ENCODE measurements at regions not wholly inside any gene's neighbourhood (a gene's known extent, or its start where the extent isn't known, plus 50 kb on each side); places are given as distances from the start of the nearest gene placed in this dataset.

DNA sequence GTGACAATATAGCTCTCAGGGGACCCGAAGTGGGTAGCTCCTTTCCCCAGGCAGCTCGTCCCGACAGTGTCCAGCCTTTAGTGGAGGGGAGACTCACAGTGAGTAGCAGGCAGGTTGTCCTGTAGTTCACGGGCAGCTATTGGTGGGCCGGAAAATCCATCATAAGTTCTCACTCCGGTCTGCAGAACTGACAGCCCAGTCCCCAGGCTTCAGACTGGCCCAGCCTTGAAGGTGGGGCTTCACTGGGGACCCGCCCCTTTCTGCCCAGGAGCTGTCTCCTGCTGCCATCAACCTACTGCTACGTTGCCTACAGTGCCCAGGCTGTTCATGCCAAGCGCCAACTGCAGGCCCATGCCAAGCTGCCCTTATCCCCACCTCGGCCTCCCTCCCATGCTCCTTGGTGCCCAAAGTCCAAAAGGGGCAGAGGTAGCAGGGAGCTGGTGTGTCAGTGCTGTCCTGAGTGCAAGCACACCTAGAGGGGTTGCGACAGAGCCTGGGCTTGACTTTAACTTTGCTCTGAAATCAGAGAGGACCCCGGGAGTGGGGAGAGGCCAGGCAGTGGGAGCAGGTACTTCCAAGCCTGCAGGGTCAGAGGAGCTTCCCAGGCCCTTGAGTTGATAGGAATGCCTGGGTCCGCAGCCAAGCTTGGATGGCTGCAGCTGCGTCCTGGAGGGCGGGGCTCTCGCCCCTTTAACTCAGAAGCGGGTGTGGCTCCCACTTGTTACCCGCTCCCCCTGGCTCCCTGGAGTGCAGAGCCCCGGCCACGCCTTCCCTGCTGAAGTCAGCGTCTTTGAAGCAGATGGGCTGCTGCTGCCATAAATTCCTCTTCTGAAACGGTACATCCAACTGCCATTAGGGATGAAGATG is 1144.3 kb upstream of the NCAM2 start:
- DNase-seq, result no peak

DNA sequence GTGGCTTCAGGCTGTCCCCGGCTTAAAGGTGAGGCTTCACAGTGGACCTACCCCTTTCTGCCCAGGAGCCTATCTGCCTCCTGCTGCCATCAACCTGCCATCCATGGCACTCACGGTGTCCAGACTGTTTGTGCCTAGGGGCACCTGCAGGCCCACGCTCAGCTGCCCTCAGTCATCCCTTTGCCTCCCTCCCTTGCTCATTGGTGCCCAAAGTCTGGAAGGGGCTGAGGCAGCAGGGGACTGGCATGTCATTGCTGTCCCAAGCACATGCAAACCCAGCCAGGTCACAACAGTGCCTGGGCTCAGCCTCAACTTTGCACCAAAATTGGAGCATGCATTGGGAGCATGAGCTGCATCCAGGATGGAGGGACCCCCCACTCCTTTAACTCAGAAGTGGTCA is 1142.7 kb upstream of the NCAM2 start:
- no peak for DNase-seq

DNA sequence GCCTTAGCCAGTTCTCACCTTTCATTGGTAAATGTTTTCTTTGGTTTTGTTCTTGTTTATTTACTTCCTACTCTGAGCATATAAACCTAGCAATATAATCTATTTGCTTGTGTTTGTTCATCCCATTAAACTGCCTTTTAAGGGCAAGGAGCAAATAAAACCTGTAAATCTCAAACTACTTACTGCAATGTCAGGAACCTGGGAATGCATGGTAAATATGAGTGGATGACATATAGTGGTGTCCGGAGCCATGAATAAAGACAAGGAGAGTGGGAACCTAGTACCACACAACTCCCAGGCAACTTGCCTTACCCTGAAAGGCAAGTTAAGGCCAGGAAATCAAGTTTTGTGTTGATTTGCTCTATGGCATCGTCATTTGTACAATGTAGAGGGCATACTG is 1133.7 kb upstream of the NCAM2 start:
- DNase-seq, result no peak

DNA sequence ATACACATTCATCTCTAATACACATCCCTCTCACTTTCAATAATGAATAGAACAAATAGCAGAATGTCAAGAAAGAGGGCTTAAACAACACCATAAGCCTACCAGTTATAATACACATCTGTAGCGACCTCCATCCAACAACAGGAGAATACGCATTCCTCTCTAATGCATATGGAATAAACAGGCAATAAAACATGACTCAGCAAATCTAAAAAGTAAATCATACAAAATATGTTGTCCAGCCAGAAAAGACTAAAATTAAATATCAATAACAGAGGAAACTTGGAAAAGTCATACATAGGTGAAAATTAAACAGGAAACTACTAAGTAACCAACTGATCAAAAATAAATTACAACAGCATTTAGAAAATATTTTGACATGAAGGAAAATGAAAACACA is 1127.5 kb upstream of the NCAM2 start:
- DNase-seq, result no peak

DNA sequence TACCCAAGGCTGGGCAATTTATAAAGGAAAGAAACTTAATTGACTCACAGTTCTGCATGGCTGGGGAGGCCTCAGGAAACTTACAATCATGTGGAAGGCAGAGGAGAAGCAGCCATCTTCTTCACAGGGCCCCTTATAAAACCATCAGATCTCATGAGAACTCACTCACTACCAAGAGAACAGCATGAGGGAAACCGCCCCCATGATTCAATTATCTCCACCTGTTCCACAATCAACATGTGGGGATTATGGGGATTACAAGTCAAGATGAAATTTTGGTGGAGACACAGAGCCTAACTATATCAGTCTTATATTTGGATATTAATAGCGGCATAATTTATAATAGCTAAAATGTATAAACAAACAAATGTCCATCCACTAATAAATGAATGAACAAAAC is 1123.7 kb upstream of the NCAM2 start:
- DNase-seq, result no peak

GRCh38 chr21:19878133-19878532 is 1120.1 kb upstream of the NCAM2 start:
- no peak for DNase-seq

GRCh38 chr21:19899645-19900044 is 1098.6 kb upstream of the NCAM2 start:
- no peak for DNase-seq

DNA sequence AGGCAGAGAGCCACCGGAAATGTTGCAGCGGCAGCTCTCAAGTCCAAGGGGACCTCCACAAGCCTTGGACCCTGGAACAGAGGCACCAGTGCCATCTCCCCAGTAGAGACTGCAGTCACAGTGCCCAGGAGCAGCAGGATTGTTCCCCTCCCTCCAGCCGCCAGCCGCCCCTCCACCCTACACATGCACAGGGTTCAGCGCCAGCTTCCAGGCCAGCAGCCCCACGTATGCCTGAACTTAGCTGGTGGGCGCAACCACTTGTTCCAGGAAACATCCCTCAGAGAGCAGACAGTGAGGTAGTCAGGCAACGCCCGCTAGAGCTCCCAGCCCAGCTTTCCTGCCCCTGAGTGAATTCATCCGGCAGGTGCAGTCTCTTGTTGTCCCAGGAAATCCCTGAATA is 1098.1 kb upstream of the NCAM2 start:
- DNase-seq, result no peak

- no peak for DNase-seq
These were observed 1089.8 kb upstream of the NCAM2 start for GRCh38 chr21:19908390-19908789.

DNA sequence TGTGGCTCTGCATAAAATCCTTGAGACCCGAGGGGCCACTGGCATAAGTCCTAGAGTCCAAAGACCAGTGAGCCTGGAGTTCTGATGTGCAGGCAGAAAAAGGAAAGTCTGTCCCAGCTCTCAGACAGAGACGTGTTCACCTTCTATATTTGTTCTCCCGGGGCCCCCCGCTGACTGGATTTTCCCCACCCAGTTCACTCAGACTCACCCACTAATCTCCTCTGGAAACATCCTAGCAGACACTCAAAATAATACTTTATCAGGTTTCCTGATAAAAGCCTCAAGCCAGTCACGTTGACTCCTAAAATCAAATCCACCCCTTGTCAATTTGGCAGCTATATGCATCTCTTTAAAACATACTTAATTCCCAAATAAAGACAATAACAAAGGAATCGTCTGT is 1084.2 kb upstream of the NCAM2 start:
- DNase-seq, result no peak

DNA sequence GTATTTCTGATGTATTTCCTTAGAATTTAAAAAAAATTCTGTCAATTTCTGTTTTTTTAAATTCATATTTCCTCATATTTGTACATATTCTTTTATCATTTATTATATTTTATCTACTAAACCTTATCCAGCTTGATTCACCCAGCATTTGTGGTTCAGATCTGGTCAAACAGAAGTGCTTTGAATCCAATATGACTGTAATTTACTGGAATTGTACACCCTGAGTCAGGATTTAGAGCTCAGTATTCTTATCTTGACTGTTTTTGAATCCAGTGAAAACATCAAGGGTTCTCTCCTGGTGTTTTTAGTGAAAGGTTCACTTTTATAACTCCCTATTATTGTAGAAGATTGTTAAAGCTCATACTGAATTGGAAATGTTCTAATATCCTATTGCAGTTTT is 1077.0 kb upstream of the NCAM2 start:
- no peak for DNase-seq

DNA sequence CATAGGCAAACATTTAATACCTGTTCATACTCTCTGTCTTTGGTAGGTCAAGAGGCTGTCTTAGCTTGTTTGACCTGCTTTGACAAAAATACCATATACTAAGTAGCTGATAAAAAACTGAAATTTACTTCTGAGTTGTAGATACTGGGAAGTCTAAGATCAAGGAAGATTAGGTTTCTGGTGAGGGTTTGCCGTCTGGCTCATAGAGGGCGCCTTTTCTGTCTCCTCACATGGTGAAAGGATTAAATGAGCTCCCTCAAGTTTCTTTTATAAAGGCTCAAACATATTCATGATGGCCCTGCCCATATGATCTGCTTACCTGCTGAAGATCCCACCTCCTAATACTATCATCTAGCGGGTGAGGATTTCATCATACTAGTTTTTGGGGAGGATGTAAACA is 1076.1 kb upstream of the NCAM2 start:
- no peak for DNase-seq

DNA sequence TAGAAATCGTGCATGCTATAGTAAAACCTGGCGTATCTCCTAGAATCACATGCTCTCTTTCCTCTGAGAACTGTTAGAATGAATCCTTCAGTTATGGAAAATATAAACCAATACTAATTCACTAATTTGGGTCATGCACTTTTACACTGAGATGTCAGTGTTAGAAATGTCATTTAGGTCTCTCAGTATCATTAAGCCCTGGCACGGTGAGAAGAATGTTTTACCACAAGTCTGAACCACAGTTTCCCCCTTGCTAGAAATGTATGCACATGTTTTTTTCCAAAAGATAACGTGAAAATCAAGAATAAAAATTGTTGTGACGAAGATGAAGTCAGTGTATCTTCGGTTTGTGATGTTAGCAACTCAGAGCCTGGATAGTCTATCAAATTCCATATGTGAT is 1062.7 kb upstream of the NCAM2 start:
- DNase-seq, result no peak

DNA sequence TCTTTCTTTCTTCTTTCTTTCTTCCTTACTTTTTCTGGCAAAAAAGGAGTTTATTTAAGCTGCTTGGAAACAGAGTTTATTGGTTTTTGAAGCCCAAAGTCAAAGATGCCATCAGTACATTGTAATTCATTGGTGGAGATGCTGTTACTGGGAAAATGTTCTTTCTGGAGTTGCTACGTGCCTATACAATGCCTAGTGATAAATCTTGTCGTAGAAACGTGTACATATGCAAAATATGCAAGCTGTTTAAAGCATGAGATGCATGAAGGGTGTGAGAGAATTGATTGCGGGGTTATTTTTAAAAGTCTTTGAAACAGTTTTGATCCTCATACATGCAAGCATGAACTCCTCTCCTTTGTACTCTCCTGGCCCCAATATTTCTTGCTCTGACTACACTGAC is 1060.6 kb upstream of the NCAM2 start:
- no peak for DNase-seq

GRCh38 chr21:19941626-19942025 is 1056.6 kb upstream of the NCAM2 start:
- DNase-seq, result no peak

DNA sequence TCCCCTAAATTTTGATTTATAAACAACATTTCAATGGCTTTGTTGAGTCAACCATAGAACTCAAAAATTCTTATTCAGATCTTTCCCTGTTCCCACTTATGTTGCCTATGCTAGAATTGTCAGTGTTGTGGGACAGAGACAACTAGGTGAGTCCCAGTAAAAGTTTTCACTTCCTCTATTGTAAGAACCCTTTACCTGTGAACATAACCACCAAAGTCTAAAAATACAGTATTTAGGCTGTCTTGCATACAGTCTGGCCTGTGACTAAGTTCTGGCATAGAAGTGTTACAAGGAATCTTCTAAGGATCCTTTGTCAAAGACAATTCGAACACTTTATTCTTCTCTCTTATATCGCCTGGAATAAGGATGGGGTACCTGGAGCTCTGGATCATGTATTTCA is 1047.9 kb upstream of the NCAM2 start:
- DNase-seq, result no peak

DNA sequence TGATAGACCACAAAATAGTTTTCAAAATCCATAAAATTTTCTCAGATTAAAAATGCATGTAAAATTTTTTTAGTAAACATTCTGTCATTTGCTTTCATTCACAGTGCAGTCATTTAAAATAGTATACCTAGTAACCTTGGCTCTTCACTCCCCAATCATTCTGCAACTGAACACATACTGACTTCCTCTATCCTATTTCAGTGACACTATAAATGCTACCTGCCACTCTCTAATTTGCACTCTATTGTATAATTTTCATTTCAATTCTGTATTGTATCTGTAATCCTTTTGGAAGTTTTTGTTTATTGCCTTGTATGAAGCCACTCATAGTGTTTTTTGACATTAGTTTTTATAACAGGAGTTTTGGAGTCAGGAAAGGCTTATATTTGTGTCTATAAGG is 1029.1 kb upstream of the NCAM2 start:
- DNase-seq, result no peak

GRCh38 chr21:19981938-19982337 is 1016.3 kb upstream of the NCAM2 start:
- no peak for DNase-seq

DNA sequence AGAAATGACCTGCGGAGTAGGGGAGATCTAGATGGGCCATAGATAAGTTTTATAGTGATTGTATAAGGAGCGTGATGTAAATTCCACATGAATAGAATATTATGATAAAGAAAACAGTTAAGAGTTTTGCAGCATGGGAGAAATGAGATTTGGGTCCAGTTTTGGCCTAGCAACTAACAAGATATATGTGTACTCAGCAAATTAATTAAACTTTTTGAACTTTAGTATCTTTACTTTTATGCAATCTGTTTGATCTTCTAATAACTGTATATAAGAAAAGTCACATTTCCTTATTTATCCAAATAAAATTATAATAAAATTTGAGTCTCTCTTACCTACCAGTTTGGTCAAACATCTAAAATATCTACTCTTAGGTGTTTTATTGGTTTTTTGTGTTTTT is 1011.8 kb upstream of the NCAM2 start:
- DNase-seq, result no peak

DNA sequence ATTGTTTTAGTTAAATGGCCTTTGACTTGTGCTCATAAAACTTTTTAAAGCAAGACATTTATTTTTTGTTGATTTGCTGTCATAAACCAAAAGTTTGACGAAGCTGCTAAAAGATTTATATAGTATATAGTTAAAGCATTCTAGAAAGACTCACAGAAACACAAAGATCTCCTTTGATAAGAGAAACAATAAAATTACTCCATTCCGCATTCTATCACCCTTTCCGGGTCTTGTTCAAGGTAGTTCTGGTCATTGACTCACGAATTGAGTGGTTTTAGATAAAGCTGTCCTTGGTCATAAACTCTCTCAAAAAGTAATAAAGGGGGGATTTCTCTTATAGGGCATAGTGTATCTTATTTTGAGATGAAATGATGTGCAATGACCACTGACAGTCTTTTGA is 1010.5 kb upstream of the NCAM2 start:
- DNase-seq, result no peak

- DNase-seq, result no peak
These were observed 1005.7 kb upstream of the NCAM2 start for GRCh38 chr21:19992540-19992939.

DNA sequence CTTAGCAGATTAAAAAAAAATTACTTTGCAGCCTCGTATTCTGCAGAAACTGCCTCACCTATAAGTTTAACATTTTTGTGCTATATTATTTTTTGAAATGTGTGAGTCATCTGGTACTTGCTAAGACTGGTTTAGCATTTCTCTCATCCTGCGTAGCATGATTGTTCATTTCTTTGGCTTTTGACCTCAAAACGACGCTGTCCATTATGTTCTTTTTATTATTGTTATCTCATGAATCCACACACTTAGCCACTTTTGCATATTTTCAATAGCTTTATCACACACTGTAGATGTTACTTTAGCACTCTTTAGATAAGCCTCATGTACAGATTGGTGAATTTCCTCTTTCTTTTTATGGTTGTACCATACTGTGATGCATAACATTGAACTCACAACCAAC is 1004.9 kb upstream of the NCAM2 start:
- DNase-seq, result no peak

GRCh38 chr21:19995253-19995652 is 1003.0 kb upstream of the NCAM2 start:
- no peak for DNase-seq

- DNase-seq, result no peak
These were observed 999.8 kb upstream of the NCAM2 start for GRCh38 chr21:19998453-19998852.

All from left kidney (tissue), 1 donor.